ENCODE measurements at regions not wholly inside any gene's neighbourhood (a gene's known extent, or its start where the extent isn't known, plus 50 kb on each side); places are given as distances from the start of the nearest gene placed in this dataset.

DNA sequence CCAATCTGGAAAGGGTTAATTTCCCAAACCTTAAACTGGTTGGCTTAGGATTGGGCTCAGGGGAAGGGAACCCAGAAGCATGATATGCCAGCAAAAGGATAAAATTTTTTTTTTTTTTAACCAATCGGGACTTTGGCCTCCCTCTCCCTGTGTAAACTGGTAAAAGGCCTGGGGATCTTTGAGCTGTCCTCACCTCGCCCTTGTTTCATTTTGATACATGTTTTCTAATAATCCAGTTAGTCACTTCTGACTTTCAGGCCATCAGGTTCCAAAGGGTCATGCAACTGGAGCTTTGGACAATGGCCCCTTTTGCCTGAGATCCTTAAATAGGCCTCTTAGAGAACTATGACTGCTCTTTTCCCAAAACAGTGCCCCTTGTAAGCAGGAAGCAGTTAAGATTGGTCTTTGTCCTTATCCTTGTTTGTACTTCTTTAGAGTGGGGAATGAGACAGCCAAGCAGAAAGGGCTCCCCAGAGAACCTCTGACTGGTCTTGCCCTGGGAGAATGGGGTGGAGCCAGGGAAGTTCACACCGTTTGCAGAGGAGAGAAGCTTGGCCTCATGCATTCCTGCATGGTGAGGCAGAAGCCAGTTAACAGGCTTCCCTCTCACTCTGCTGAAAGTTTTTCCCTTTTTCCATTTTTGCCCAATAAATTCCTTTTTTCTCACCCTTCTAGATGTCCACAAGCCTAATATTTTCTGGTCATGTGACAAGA is 424.2 kb upstream of the CNTNAP2 start:
- TF ChIP-seq, protein P1, sequence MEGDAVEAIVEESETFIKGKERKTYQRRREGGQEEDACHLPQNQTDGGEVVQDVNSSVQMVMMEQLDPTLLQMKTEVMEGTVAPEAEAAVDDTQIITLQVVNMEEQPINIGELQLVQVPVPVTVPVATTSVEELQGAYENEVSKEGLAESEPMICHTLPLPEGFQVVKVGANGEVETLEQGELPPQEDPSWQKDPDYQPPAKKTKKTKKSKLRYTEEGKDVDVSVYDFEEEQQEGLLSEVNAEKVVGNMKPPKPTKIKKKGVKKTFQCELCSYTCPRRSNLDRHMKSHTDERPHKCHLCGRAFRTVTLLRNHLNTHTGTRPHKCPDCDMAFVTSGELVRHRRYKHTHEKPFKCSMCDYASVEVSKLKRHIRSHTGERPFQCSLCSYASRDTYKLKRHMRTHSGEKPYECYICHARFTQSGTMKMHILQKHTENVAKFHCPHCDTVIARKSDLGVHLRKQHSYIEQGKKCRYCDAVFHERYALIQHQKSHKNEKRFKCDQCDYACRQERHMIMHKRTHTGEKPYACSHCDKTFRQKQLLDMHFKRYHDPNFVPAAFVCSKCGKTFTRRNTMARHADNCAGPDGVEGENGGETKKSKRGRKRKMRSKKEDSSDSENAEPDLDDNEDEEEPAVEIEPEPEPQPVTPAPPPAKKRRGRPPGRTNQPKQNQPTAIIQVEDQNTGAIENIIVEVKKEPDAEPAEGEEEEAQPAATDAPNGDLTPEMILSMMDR (IDR thresholded peaks at IDR 0.05), result no peak
- no peak for TF ChIP-seq POLR2A (IDR thresholded peaks at IDR 0.05)
